ENCODE measurements at regions not wholly inside any gene's neighbourhood (a gene's known extent, or its start where the extent isn't known, plus 50 kb on each side); places are given as distances from the start of the nearest gene placed in this dataset.

GRCh38 chr20:56690531-56691175 is 61.5 kb downstream of the TFAP2C start:
- TF ChIP-seq BMI1 (IDR thresholded peaks at IDR 0.05; ENCODE audit: borderline replicate concordance): no peak
- no peak for TF ChIP-seq POLR2A (IDR thresholded peaks at IDR 0.05; ENCODE audit: low read depth, low read length)
- no peak for TF ChIP-seq MAX (IDR thresholded peaks at IDR 0.05; ENCODE audit: low read depth, low read length)
- TF ChIP-seq EZH2 (IDR thresholded peaks at IDR 0.05; ENCODE audit: borderline replicate concordance, control insufficient read depth, low read depth, low read length): no peak
- TF ChIP-seq EP300 (IDR thresholded peaks at IDR 0.05; ENCODE audit: borderline replicate concordance in 1 of 2, control insufficient read depth in 1 of 2, low read depth in 2 of 2, low read length in 2 of 2): no peak
- TF ChIP-seq DPF2 (IDR thresholded peaks at IDR 0.05): no peak
- no peak for TF ChIP-seq BCLAF1 (IDR thresholded peaks at IDR 0.05)
- no peak for TF ChIP-seq SP1 (IDR thresholded peaks at IDR 0.05; ENCODE audit: low read depth, low read length)
- no peak for TF ChIP-seq SPI1 (IDR thresholded peaks at IDR 0.05; ENCODE audit: borderline replicate concordance, insufficient read depth, low read depth, low read length)
- TF ChIP-seq CTCF (IDR thresholded peaks at IDR 0.05 in 2 of 3, conservative IDR thresholded peaks at IDR 0.05 in 1 of 3; ENCODE audit: control insufficient read depth in 2 of 3, extremely low read depth in 1 of 3, insufficient read depth in 1 of 3, low read depth in 3 of 3, low read length in 3 of 3): no peak
- no peak for TF ChIP-seq YY1 (IDR thresholded peaks at IDR 0.05; ENCODE audit: low read depth, low read length)
- no peak for TF ChIP-seq HDAC2 (IDR thresholded peaks at IDR 0.05)
